Fibroblast of the aortic adventitia (primary cell): ENCODE measurements at regions not wholly inside any gene's neighbourhood (a gene's known extent, or its start where the extent isn't known, plus 50 kb on each side); places are given as distances from the start of the nearest gene placed in this dataset.

Experiments used
- DNase-seq: peaks from one replicate; pipeline ENCODE4 v3.0.0-alpha.2; 2010; ENCODE audit warnings: low read depth
- H3K4me3 ChIP-seq: 2 replicates; pipeline ENCODE4 v1.5.1; 2011; ENCODE audit warnings: low read depth, mild to moderate bottlenecking, control low read depth, low read length, moderate library complexity
- CTCF ChIP-seq: IDR thresholded peaks from 2 replicates; pipeline ENCODE4 v1.5.1; 2011; ENCODE audit warnings: mild to moderate bottlenecking, low read length, control low read depth, inconsistent platforms; ENCODE audit not compliant: insufficient read depth

- no peak overlapping the region for H3K4me3 ChIP-seq
- DNase-seq, result no peak
- TF ChIP-seq CTCF, result no peak
Observed at GRCh38 chr2:176639671-176640070, 370.4 kb downstream of the MTX2 start.

- TF ChIP-seq CTCF, result no peak
Observed at GRCh38 chr2:176641436-176641835, 372.2 kb downstream of the MTX2 start.

GRCh38 chr2:176642074-176642473 is 372.8 kb downstream of the MTX2 start:
- DNase-seq, result peak; percentile 69
- TF ChIP-seq CTCF, result no peak
- H3K4me3 ChIP-seq, result no peak overlapping the region

More at GRCh38 chr2:176641436-176641835, 372.2 kb downstream of the MTX2 start:
- no peak for DNase-seq
- no peak overlapping the region for H3K4me3 ChIP-seq

- DNase-seq, result no peak
- H3K4me3 ChIP-seq, result no peak overlapping the region
- TF ChIP-seq CTCF, result no peak
Observed at GRCh38 chr2:176643646-176644045, 374.4 kb downstream of the MTX2 start.

- no peak for TF ChIP-seq CTCF
- H3K4me3 ChIP-seq, result no peak overlapping the region
- DNase-seq, result no peak
Observed at GRCh38 chr2:176645494-176645893, 376.3 kb downstream of the MTX2 start.

- no peak for TF ChIP-seq CTCF
- no peak for DNase-seq
- no peak overlapping the region for H3K4me3 ChIP-seq
Observed at GRCh38 chr2:176646033-176646615, 376.9 kb downstream of the MTX2 start.

GRCh38 chr2:176647325-176648165 is 378.3 kb downstream of the MTX2 start:
- TF ChIP-seq CTCF, result no peak
- no peak for DNase-seq

More at GRCh38 chr2:176647325-176648165, 378.3 kb downstream of the MTX2 start:
- no peak overlapping the region for H3K4me3 ChIP-seq
